IMR-90 (cell line): ENCODE measurements at regions not wholly inside any gene's neighbourhood (a gene's known extent, or its start where the extent isn't known, plus 50 kb on each side); places are given as distances from the start of the nearest gene placed in this dataset.

Experiments used
- ATAC-seq: fragments of 200-7000 bp; cut with Tn5 transposase; 2 replicates; pipeline ENCODE4 v1.9.1; 2020; ENCODE audit warnings: low read depth, mild to moderate bottlenecking, moderate library complexity
- BruUV-seq: library from RNA; stranded (reverse); fragments of 400-500 nt; replicated peaks from 2 replicates; lab custom pipeline; 2021; lab: Mats Ljungman, UMichigan
- CTCF ChIA-PET: fragments of 300-600 bp; formaldehyde crosslinking; extraction: SDS; loops from one replicate; lab custom pipeline; 2021; ENCODE audit warnings: antibody characterized with exemption; lab: Yijun Ruan, JAX
- POLR2A ChIA-PET: fragments of 300-600 bp; sonication (Branson Sonifier 250); formaldehyde crosslinking; loops from one replicate; lab custom pipeline; 2022; ENCODE audit warnings: antibody characterized with exemption; ENCODE audit not compliant: unreplicated experiment; lab: Charles Lee
- DNase-seq: peaks from one replicate; pipeline ENCODE4 v3.0.0; 2013
- H2AFZ ChIP-seq: replicated peaks from 2 replicates; pipeline ENCODE3; 2013; ENCODE audit warnings: low read length, mild to moderate bottlenecking; ENCODE audit not compliant: poor library complexity
- H2AK5ac ChIP-seq: 2 replicates; pipeline ENCODE4 v1.6.1; 2013; ENCODE audit warnings: low read depth, low read length, inconsistent platforms
- H2AK9ac ChIP-seq: replicated peaks from 2 replicates; pipeline ENCODE3; 2013; ENCODE audit warnings: mild to moderate bottlenecking, low read depth, low read length, moderate library complexity; ENCODE audit not compliant: poor library complexity
- H2BK120ac ChIP-seq: 2 replicates; pipeline ENCODE4 v1.6.1; 2013; ENCODE audit warnings: low read depth, low read length, inconsistent platforms
- H2BK15ac ChIP-seq: 3 replicates; pipeline ENCODE4 v1.6.1; 2013; ENCODE audit warnings: low read depth, low read length, inconsistent platforms
- H2BK20ac ChIP-seq: 2 replicates; pipeline ENCODE4 v1.6.1; 2013; ENCODE audit warnings: low read depth, mild to moderate bottlenecking, inconsistent platforms, low read length, moderate library complexity
- H2BK5ac ChIP-seq: 2 replicates; pipeline ENCODE4 v1.6.1; 2013; ENCODE audit warnings: mild to moderate bottlenecking, low read depth, low read length, inconsistent platforms; ENCODE audit not compliant: poor library complexity, severe bottlenecking
- H3K14ac ChIP-seq: replicated peaks from 2 replicates; pipeline ENCODE4 v1.6.1; 2013; ENCODE audit warnings: low read depth, low read length, inconsistent platforms
- H3K18ac ChIP-seq: 2 replicates; pipeline ENCODE4 v1.6.1; 2013; ENCODE audit warnings: low read depth, low read length, control low read depth
- H3K23ac ChIP-seq: 2 replicates; pipeline ENCODE4 v1.6.1; 2013; ENCODE audit warnings: low read depth, low read length, inconsistent platforms
- H3K27ac ChIP-seq: 2 replicates; pipeline ENCODE4 v1.5.1; 2013; ENCODE audit warnings: mild to moderate bottlenecking, control low read depth, low read length; ENCODE audit not compliant: insufficient read depth
- H3K27me3 ChIP-seq: 2 replicates; pipeline ENCODE4 v1.6.1; 2013; ENCODE audit warnings: low read length; ENCODE audit not compliant: control insufficient read depth, insufficient read depth
- H3K36me3 ChIP-seq: 2 replicates; pipeline ENCODE4 v1.6.1; 2013; ENCODE audit warnings: low read length, mixed read lengths; ENCODE audit not compliant: control insufficient read depth, insufficient read depth
- H3K4ac ChIP-seq: 2 replicates; pipeline ENCODE4 v1.6.1; 2013; ENCODE audit warnings: low read depth, low read length, inconsistent platforms
- H3K4me1 ChIP-seq: 2 replicates; pipeline ENCODE4 v1.6.1; 2013; ENCODE audit warnings: low read length, mixed read lengths; ENCODE audit not compliant: control insufficient read depth, insufficient read depth
- H3K4me2 ChIP-seq: 2 replicates; pipeline ENCODE4 v1.6.1; 2013; ENCODE audit warnings: low read depth, mild to moderate bottlenecking, control low read depth, low read length, moderate library complexity
- H3K4me3 ChIP-seq: 2 replicates; pipeline ENCODE4 v1.5.1; 2013; ENCODE audit warnings: low read depth, mild to moderate bottlenecking, control low read depth, low read length, moderate library complexity; ENCODE audit not compliant: insufficient read depth
- H3K56ac ChIP-seq: 2 replicates; pipeline ENCODE4 v1.6.1; 2013; ENCODE audit warnings: low read length, inconsistent platforms; ENCODE audit not compliant: insufficient read depth; ENCODE audit errors: extremely low read depth
- H3K79me1 ChIP-seq, 2 experiments: 2 replicates each; pipeline ENCODE4 v1.6.1; 2013; ENCODE audit warnings: low read length in 2 of 2, inconsistent platforms in 1 of 2, low read depth in 1 of 2
- H3K9ac ChIP-seq: 2 replicates; pipeline ENCODE4 v1.6.1; 2013; ENCODE audit warnings: low read depth, low read length, control low read depth
- H3K9me1 ChIP-seq: 2 replicates; pipeline ENCODE4 v1.6.1; 2013; ENCODE audit warnings: low read length, inconsistent platforms; ENCODE audit not compliant: insufficient read depth
- H3K9me3 ChIP-seq: 2 replicates; pipeline ENCODE4 v1.6.1; 2013; ENCODE audit warnings: low read length; ENCODE audit not compliant: control insufficient read depth, insufficient read depth
- H4K20me1 ChIP-seq: 2 replicates; pipeline ENCODE4 v1.6.1; 2013; ENCODE audit warnings: low read length, inconsistent platforms; ENCODE audit not compliant: insufficient read depth
- H4K5ac ChIP-seq: 2 replicates; pipeline ENCODE4 v1.6.1; 2013; ENCODE audit warnings: mild to moderate bottlenecking, low read depth, low read length, control low read depth
- H4K8ac ChIP-seq, 2 experiments: 2 replicates each; pipeline ENCODE4 v1.6.1; 2013; ENCODE audit warnings: low read depth in 2 of 2, low read length in 2 of 2, control low read depth in 1 of 2, inconsistent platforms in 1 of 2
- H4K91ac ChIP-seq: 2 replicates; pipeline ENCODE4 v1.6.1; 2013; ENCODE audit warnings: low read depth, low read length, inconsistent platforms; ENCODE audit not compliant: insufficient read depth
- BHLHE40 ChIP-seq: fragments of 150-350 bp; IDR thresholded peaks from 2 replicates; pipeline ENCODE4 v1.6.1; 2016; ENCODE audit warnings: mild to moderate bottlenecking, low read depth, low read length
- CHD1 ChIP-seq: IDR thresholded peaks from 2 replicates; pipeline ENCODE4 v1.6.1; 2012; ENCODE audit warnings: low read depth, low read length, improper control_type of control experiment
- RCOR1 ChIP-seq: IDR thresholded peaks from 2 replicates; pipeline ENCODE4 v1.6.1; 2012; ENCODE audit warnings: mild to moderate bottlenecking, low read length, improper control_type of control experiment; ENCODE audit not compliant: insufficient replicate concordance
- WGBS, 2 experiments: methylation state at CpG; one replicate each; pipeline versions ENCODE4 v1.1.5 to v1.1.7; 2013; ENCODE audit warnings: missing lambda C conversion rate in 2 of 2; ENCODE audit not compliant: insufficient read length in 1 of 2; ENCODE audit errors: extremely low coverage in 2 of 2; 5-methylcytosine and 5-hydroxymethylcytosine counted together
- dilution Hi-C: fragments of 300-500 bp; cut with HindIII; formaldehyde crosslinking; loops from one replicate; pipeline ENCODE4 v1.14.3; 2018; ENCODE audit warnings: low sequenced_read_pairs; ENCODE audit not compliant: unreplicated experiment
- in situ Hi-C: fragments of 300-500 bp; cut with MboI; formaldehyde crosslinking; loops from 3 replicates; pipeline ENCODE4 v1.14.3; 2019; ENCODE audit warnings: low sequenced_read_pairs, inconsistent platforms, mixed read lengths
- intact Hi-C: fragments of 100-400 bp; cut with micrococcal nuclease; formaldehyde crosslinking; loops from 2 replicates; pipeline ENCODE4 v1.10.0; 2022
- TF ChIP-seq, protein P1 (sequence below): conservative IDR thresholded peaks from 2 replicates; pipeline ENCODE4 v1.5.1; 2012; ENCODE audit warnings: mild to moderate bottlenecking, low read depth, low read length, improper control_type of control experiment

DNA sequence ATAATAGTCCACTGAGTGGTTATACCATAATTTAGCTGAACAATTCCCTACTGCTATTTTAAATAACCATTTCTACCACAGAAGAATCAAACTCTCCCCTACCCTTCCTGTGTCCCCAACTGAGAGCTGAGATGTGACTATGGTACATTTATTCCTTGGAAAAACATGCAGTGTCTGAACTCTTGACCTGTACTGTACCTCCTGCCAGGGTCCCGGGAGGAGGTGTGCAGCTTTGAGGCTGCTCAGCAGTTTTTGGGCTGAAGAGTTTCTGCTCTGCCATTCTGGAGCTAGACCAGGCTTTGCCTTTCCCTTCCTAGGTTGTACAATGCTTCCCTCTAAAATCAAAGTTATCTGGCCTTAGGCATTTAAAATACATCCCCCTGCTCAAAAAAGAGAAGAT, 275.1 kb upstream of the SGK1 start:
- no peaks in the 10 kb centered on the region for H4K20me1 ChIP-seq
- peaks cover 10% of the 10 kb centered on the region for H3K4me1 ChIP-seq
- H4K91ac ChIP-seq: peak overlapping the region; percentile 35; the same call in 1 of the 2 replicates
- no peak overlapping the region for H2BK5ac ChIP-seq
- no peak overlapping the region for H2AFZ ChIP-seq
- H2BK20ac ChIP-seq: no peak overlapping the region
- H3K27ac ChIP-seq: no peak overlapping the region
- no peak overlapping the region for H2BK15ac ChIP-seq
- H3K79me1 ChIP-seq: no peaks in the 10 kb centered on the region
- BruUV-seq: no TSS peak
- H2AK9ac ChIP-seq: no peak overlapping the region
- no peak overlapping the region for H3K9ac ChIP-seq
- no peak overlapping the region for H2BK120ac ChIP-seq
- POLR2A ChIA-PET: no interaction called here
- no peak overlapping the region for H2AK5ac ChIP-seq
- no peaks in the 10 kb centered on the region for H3K9me3 ChIP-seq
- H3K23ac ChIP-seq: peak overlapping the region; percentile 47; the same call in 1 of the 2 replicates
- in situ Hi-C loops (no loop called here), intact Hi-C loops (no loop called here), dilution Hi-C loops (no loop called here)
- DNase-seq (no peak), ATAC-seq (no peak)
- H3K4me2 ChIP-seq: no peak overlapping the region
- peak overlapping the region; percentile 27; the same call in 1 of the 2 replicates for H3K4ac ChIP-seq
- H3K18ac ChIP-seq: no peak overlapping the region
- H3K14ac ChIP-seq: no peak overlapping the region; the same call in 1 of the 2 replicates
- H3K56ac ChIP-seq: no peak overlapping the region
- no peaks in the 10 kb centered on the region for H3K36me3 ChIP-seq
- TF ChIP-seq CHD1 (no peak), BHLHE40 (no peak), RCOR1 (no peak)
- TF ChIP-seq, protein P1, sequence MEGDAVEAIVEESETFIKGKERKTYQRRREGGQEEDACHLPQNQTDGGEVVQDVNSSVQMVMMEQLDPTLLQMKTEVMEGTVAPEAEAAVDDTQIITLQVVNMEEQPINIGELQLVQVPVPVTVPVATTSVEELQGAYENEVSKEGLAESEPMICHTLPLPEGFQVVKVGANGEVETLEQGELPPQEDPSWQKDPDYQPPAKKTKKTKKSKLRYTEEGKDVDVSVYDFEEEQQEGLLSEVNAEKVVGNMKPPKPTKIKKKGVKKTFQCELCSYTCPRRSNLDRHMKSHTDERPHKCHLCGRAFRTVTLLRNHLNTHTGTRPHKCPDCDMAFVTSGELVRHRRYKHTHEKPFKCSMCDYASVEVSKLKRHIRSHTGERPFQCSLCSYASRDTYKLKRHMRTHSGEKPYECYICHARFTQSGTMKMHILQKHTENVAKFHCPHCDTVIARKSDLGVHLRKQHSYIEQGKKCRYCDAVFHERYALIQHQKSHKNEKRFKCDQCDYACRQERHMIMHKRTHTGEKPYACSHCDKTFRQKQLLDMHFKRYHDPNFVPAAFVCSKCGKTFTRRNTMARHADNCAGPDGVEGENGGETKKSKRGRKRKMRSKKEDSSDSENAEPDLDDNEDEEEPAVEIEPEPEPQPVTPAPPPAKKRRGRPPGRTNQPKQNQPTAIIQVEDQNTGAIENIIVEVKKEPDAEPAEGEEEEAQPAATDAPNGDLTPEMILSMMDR: no peak
- H3K27me3 ChIP-seq: no peaks in the 10 kb centered on the region
- CTCF ChIA-PET: no interaction called here
- H3K9me1 ChIP-seq: peaks cover 4% of the 10 kb centered on the region
- no peak overlapping the region for H4K5ac ChIP-seq
- H4K8ac ChIP-seq: no peak overlapping the region
- H3K4me3 ChIP-seq: no peak overlapping the region
- WGBS, 2 experiments: 40% methylated on average over 1 of the region's 1 CpG; no CpG with 5 or more reads in 1 of the 2 experiments
